ENCODE measurements at regions not wholly inside any gene's neighbourhood (a gene's known extent, or its start where the extent isn't known, plus 50 kb on each side); places are given as distances from the start of the nearest gene placed in this dataset.

DNA sequence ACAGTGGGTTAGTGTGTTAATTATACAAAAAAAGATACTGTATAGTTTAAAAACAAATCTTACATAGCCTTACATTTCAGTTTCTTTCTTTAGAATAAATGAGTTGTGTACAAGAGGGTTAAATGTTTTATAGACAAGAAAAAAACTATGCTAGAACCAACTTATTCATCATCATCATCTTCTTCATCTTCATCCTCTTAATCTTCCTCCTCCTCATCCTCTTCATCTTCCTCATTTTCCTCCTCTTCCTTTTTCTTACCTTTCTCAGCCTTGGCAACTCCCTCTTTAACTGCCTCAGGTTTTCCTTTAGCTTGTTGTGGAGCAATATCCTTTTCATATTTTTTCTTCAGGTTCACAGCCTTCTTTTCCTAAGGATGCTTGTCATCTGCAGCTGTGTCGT is 53.7 kb downstream of the RPS12 start:
- no peak for DNase-seq (ENCODE audit: low spot score)

DNA sequence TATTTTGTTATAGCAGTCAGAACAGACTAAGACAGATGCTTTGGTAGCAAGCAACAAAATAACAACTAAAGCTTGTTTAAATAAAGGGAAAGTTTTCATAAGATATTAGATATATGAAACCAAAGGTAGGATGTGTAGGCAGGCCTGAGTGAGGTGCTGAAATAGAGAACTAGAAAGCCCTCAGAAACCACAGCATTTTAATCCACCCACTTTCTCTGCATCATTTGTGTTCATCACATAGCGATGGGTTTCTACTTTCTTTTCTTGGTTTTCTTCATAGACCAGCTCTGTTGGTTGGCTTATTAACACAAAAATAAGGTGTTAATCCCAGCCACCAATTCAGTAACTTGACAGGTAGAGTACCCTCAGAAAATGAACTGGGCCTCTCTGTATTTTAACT is 58.6 kb downstream of the RPS12 start:
- no peak for DNase-seq (ENCODE audit: low spot score)

- DNase-seq (ENCODE audit: low spot score) = no peak
Observed at GRCh38 chr6:132877003-132877402, 62.6 kb downstream of the RPS12 start.

- no peak for DNase-seq (ENCODE audit: low spot score)
Observed at GRCh38 chr6:132887204-132887603, 72.8 kb downstream of the RPS12 start.

- no peak for DNase-seq (ENCODE audit: low spot score)
Observed at GRCh38 chr6:132888701-132889100, 74.3 kb downstream of the RPS12 start.

DNA sequence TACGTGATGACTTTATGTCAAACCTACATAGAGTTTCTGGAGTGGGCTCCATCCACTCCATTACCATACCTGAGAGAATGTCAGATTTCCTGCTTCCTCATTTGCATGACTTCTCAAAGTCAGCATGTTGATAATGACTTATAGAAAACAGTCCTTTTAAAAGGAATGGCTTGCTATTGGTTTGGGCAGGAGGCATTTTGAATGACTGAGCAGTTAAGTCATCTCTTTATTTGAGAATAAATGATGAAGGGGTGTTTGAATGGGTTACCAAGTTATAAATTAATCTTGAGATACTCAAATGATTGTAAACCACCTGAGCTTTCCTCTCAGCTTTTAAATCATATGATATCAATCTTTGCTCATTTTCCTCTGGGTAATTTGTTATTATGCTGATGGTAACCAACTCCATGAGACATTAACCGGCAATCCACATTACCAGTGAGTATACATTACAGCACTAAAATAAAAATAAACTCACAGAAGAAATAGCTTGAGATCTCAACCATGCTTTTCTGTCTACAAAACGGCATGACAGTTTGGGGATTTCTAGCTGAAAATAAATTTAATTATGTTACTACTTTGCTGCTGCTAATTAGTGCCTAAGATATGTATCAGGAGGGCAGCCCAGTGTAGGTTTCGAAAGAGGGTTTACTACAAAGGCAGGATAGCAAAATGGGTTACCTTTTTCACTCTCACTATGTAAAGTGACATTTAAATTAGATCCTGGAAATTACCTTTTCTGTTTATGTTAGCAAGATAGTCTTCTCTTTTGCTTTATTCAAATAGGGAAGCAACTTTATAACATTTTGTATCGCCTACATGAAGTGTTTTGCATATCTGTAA is 78.8 kb downstream of the RPS12 start:
- no peak for DNase-seq (ENCODE audit: low spot score)

- DNase-seq (ENCODE audit: low spot score) = no peak
Observed at GRCh38 chr6:132893772-132894490, 79.6 kb downstream of the RPS12 start.

- no peak for DNase-seq (ENCODE audit: low spot score)
Observed at GRCh38 chr6:132898376-132898775, 84.0 kb downstream of the RPS12 start.

GRCh38 chr6:132900849-132901248 is 86.5 kb downstream of the RPS12 start:
- DNase-seq (ENCODE audit: low spot score) = no peak

DNA sequence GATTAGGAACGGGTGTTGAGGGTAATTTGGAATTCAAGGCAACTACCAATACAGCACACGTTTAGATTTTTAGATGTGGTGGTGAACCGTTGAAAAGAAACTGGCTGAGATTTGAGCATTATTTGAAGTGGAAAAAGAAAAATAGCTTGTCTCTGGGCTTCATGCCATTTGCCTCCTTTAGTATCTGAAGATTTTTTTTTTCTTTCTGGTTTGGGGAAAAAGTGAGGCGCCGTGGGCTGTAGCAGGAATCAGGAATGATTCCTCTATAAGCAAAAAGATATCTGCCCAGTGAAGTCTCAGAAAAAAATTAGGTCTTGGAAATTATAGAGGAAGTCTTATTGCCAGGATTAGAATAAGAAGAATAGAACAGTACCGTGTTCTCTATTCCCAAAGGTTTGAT is 88.5 kb downstream of the RPS12 start:
- no peak for DNase-seq (ENCODE audit: low spot score)

DNA sequence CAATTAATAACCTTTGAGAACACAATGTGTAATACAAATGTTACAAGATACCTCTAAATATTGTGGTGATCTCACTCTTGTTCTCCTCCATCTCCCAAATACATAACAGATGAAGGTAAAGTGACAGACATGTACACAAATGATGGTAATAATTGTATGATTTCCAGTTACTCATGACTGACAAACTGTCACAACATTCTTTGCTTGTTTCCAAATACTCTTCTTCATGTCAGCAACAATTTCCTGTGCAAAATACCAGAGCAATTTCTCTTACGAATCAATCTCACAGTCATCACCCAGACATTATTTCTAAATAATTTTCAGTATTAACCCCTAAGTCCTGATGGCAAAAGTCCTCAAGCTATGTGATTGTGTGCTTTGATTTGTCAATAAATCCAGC is 92.9 kb downstream of the RPS12 start:
- DNase-seq (ENCODE audit: low spot score) = no peak

- no peak for DNase-seq (ENCODE audit: low spot score)
Observed at GRCh38 chr6:132907914-132908313, 93.5 kb downstream of the RPS12 start.

GRCh38 chr6:132909742-132910141 is 95.4 kb downstream of the RPS12 start:
- no peak for DNase-seq (ENCODE audit: low spot score)

DNA sequence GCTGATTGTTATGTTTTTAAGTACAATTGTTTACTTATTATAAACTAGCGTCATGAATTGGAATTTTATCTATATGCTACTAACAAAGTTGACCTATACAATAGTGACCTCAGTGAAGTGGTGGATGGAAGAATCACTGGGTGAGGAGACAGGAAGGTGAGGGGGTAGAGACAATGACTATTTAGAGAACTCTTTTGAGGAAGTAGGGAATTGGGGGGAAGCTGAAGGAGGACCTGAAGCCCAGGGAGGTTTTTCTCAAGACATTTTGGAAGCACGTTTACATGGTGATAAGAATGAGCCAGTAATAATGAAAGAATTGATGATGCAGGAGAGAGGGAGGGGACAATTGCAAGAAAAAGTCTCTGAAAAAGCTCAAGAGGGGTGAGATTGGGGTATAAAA is 96.4 kb downstream of the RPS12 start:
- DNase-seq (ENCODE audit: low spot score) = no peak

DNA sequence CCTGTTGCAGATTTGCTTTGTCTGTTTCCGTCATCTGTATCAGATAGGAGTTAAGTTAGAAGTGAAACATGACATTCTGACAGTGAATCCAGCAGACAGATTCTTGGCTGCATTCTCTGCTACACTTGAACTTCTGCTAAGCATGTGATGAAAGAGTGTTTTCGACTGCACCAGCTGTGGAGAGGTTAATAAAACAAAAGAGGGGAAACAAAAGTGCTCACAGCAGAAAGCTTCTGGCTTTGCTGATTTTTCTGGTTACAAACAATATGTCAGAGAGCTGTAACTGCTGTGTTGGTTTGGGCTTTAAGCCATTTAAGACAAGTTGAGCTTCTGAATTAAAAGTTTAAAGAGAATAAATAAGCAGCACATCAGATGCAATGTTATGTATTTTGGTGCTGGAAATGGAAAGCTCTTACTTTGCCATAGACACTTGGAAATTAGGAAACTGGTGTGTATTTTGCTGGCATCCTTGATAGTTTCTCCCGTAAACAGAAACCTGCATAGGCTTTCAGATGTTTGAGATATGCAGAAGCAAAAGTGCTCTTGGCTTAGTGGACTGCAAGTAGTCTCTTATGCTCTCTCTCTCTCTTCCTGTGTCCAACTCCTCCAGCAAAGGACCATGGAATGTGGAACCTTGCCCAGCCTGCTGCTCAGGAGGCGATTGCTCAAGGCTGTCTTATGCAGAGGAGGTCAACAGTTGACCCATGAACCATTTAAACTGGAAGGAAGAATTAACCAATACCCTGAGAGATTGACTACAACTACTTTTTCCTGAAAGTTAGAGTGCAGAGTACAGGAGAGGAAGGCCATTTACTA is 104.9 kb downstream of the RPS12 start:
- no peak for DNase-seq (ENCODE audit: low spot score)

GRCh38 chr6:132927713-132928112 is 113.3 kb downstream of the RPS12 start:
- DNase-seq (ENCODE audit: low spot score) = no peak

- no peak for DNase-seq (ENCODE audit: low spot score)
Observed at GRCh38 chr6:132929141-132929540, 114.8 kb downstream of the RPS12 start.

DNA sequence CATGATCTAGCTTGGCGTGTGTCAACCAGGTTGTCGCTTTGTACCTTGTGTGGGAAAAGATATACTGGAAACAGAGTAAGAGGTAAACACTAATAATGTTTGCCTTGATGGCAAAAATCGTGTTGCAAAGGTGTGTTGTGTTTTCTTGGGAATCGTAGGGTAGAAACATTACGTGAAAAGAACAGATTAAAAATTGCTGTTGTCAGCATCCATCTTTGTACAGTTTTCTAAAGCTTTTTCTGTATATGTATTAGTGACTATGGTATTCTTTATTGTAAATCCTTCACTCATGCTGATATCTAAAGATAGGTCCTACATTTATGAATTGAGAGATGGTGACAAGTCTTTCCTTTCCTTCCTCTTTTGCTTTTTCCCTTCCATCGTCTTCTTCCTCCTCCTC is 116.9 kb downstream of the RPS12 start:
- DNase-seq (ENCODE audit: low spot score) = no peak

DNA sequence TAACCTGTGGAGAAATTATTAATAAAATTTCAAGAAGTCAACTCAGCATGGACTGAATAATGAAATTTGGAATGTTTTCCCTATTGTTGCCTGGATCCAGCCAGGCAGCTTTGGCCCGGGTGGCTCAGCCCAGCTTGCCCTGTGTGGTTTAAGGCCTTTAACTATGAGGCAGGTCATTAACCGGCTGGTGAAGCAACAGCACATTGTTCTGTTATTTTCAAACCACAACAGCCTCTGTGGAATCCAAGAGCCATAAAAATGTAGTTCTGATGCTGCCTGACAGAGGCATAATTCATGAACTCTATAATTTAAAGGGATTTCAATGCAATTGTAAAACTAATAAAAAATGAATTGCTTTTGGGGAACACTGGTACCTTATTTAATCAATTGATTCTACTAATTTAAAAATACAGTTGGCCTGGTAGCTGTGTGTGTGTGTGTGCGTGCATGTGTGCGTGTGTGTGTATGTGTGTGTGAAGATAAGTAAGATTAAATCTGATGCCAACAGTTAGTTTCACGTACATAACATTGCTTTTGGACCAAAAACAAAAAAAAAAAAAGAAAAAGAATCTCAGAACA is 117.7 kb downstream of the RPS12 start:
- DNase-seq (ENCODE audit: low spot score) = no peak

GRCh38 chr6:132932588-132932987 is 118.2 kb downstream of the RPS12 start:
- DNase-seq (ENCODE audit: low spot score) = no peak

DNA sequence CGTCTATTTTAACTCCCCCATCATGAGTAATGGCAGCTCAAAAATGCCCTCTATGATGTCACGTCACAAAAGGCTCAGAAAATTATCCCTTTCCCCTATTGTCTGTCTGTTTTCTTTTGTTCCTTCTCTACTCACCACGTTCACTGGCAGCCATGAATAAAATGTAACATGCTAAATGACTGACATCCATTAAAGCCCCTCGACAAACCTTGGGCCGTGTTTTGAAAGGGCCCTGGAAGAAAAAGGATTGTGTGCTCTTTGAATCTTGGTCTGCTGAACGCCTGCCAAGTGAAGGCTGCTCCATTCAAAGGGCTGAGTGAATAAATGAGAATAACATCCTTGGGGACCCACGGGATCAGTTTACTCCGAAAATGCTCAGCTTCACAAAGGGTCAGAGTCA is 118.7 kb downstream of the RPS12 start:
- DNase-seq (ENCODE audit: low spot score) = no peak

- DNase-seq (ENCODE audit: low spot score) = no peak
Observed at GRCh38 chr6:132934496-132934895, 120.1 kb downstream of the RPS12 start.
